Endothelial cell of hepatic sinusoid (primary cell): ENCODE measurements at regions not wholly inside any gene's neighbourhood (a gene's known extent, or its start where the extent isn't known, plus 50 kb on each side); places are given as distances from the start of the nearest gene placed in this dataset.
"Not testable (repeated sequence)": the region's sequence is repeated elsewhere in the genome, so short reads cannot be mapped to it uniquely, and the experiment has no call there.

Source experiments
- in situ Hi-C: cut with HindIII; loops from 2 replicates; pipeline ENCODE4 v1.10.0; 2017; ENCODE audit warnings: low sequenced_read_pairs

DNA sequence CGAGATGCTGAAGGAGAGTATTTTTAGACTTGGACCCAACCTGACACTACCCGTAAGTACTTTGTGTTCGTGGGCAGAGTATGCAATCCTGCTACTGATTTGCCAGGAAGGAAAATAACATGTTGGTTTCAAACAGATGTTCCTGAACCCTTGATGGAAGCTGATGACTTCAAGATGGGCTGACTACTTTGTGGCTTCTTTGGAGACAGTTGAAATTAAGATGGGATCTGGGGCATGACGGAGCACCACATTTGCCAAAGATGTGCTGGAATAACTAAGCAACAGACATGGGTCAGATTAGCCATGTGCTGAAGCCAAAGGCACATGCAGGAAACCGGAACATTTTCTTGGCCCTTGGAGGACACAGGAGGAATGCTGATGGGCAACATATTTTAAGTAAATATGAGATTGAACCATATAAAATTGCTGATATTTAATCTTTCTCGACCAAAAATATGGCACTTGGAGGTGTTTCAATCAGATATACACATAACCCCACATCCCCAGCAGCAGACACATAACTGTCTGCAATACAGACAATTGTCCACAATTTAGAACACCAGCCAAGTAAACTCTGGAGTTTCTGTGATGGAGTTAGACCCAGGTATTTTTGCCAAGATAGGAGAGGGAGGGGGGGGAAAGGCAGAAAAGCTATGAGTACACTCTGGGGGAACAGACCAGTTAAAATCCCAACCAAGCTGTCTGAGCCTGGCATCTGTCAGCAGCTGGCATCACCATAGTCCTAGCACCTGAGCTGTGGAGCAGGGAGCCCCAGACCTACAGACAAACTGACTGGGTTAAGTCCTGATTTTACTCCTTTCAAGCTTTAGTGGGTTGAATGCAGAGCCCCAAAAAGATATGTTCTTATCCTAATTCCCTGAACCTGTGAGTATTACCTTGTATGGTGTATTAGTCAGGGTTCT lies 329.4 kb upstream of the CDH5 start:
- in situ Hi-C loops = no loop called here

DNA sequence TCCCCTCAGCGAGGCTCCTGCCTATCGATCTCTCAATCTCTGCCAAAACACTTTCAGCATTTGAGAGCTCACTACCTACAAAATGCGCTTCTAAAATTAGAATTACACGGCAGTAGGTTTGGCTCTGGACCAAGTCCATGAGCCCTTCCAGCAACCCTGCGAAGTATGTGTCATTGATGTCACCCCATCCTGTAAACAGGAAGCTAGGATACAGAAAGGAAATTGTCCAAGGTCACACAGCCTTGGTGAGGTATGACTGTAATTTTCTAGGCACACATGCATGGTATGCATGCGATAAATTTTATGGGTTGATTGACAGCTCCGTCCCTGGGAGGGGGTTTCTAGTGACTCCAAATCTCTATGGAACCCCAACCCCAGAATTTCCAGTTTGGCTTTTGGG lies 330.3 kb upstream of the CDH5 start:
- in situ Hi-C loops = no loop called here

DNA sequence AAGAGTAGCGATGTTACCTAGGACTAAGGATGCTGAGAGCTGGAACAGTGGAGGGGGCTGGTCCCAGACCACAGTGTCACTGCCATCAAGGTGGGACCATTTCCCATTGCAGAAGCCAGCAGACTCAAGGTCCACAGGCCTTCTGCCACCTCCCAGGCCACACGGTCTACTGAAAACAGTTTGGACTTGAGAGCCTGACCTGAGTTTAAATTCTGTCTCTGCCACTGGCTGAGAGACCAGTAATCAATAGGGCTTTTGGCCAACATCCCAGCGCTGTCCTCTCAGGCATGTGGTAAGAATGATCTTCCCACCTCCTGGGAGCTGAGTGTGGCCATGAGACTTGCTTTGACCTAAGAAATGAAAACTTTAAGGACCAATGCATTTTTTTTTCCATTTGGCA lies 331.4 kb upstream of the CDH5 start:
- in situ Hi-C loops = no loop called here

DNA sequence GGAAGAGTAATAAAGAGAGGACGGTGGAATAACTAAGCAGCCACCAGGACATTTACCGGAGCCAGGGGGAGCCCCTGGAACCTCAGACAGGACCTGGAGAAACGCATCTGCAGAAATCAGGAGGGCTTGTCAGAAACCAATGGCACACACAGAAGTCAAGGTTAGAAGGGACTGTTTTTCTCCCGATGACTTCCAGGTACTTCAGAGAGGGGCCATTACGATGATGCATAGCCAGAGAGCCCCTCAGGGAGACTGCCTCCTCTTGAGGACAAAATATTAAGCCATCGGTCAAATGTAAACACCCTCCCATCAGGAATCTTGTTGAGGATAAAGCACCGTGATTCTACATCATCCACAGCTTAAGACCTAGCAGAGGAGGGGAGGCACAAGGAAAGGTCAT lies 333.6 kb upstream of the CDH5 start:
- in situ Hi-C loops = no loop called here

DNA sequence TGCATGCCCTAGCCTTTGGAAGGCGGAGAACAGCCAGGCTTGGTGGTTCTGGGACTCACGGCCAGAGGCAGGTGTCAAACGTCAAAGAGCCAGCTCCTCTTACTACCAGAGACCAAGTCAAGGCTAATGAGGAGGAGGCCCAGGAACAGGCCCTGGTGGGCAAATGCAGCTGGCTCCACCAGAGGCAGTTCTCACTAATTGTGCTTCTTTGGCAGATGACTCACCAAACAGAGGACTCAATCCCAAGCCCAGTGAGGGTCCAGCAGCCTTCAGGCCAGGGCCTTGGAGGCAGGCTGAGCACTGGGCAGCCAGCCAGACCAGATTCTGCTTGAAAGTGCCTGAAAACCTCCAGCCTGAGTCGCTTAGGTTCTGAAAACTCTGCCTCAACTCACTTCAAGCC lies 336.5 kb upstream of the CDH5 start:
- in situ Hi-C loops = no loop called here

DNA sequence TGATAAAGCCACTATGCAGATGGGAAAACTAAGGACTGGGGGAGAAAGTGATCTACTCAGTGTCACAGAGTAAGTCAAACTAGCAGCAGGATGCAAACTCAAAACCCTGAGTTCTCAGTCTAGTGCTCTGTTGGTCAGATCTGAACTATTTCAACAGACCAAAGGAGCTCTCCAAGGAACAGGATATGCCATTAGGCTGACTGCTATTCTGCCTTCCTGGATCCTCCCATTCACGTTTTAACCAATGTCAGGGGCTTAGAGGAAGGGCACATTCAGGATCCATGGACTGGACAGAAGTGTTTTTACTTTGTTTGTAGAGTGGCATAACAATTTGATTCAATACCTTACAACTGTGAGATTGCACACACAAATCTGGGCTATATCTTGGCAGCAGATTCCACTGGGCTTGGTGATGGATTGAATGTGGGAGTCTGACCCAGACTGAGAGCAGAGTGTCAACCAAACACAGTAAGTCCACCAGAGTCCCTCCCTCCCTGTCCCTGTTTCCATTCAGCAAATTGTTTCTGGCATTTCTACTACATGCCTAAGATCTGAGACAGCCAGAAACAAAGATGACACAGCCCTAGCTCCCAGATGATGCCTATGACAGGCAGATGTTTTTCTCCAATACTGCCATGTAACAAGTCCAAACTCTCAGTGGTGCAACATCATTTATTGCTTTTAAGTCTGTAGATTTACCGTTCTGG lies 337.8 kb upstream of the CDH5 start:
- in situ Hi-C loops = no loop called here

DNA sequence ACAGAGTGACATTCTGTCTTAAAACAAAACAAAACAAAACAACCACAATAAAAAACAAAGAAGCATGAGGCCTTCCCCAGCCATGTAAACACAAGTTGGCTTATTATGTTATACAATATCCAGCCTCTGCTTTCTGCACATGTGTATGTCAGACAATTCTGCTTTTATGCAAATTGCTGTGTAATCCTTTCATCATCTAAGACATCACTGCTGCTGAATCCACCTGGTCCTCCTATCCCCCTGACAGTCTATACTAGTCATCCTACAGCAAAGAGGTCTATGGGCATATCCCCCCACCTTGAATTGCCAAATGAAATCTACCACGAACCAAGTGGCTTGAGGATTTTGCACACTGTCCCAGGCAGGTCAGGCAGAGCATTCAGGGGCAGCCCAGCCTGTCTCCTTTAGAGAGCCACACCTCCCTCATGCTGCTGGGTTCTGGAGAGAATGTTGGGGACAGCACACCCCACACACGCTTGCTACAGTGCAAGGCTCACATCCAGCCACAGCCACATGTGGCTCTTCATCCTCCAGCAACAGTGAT lies 339.6 kb upstream of the CDH5 start:
- in situ Hi-C loops = no loop called here

DNA sequence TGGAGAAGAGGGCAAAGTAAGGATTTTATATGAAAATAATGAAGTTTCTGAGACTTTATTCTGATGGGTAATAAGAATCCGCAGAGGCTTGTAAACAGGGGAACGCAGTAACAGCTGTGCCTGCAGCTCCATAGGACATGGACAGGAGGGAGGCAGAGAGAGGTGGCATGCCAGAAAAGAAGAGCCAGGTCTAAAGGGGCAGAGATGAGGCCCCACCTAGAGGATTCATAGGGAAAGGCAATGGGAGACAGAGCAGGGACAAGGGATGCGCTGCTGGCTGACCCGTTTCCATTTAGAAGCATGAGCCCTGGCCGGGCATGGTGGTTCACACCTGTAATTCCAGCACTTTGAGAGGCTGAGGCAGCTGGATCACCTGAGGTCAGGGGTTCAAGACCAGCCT lies 340.3 kb upstream of the CDH5 start:
- in situ Hi-C loops = no loop called here

DNA sequence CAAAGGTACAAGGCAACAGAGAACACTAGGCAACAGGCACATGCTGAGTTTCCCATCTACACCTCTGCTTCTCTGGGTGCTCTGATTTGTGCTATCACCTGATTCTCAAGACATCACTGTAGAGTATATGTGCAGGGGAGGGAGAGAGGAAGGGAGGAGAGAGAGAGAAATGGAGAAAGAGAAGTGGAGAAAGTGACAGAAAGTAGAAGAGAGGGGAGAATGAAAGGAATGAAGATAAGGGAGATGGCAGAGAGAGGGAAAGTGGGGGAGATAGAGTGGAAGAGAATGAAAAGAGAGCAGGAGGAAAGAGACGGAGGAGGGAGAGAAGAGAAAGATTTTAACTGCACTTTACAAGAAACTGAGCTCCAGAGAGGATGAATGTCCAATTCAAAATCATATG lies 340.7 kb upstream of the CDH5 start:
- in situ Hi-C loops = no loop called here

DNA sequence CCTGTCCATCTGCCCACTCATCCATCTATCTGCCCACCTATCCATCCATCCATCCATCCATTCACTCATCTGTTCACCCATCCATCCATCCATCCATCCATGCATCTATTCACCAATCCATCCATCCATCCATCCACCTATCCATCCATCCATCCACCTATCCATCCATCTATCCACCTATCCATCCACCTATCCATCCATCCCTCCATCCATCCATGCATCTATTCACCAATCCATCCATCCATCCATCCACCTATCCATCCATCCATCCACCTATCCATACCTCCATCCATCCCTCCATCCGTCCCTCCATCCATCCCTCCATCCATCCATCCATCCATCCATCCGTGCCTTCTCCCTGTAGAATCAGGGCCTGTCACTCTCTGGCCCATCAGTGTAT lies 341.9 kb upstream of the CDH5 start:
- in situ Hi-C loops = not testable (repeated sequence)

DNA sequence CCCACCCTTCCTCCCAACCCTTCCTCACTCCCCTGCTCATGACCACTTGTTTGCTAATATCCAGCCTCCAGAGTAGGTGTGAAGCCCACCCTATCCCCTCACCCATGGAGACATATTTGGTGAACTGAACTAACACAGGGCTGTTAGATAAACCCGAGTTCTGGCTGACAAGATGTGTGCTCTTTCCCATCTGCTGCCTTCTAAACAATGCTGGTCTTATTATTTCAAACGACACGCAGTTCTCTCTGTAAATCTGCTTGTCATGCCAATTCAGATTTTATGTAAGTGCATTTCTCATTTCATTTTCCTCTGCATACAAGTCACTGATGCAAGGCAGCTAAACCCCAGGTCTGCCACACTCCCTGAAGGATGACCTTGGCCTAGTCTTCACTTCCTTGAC lies 343.0 kb upstream of the CDH5 start:
- in situ Hi-C loops = no loop called here

DNA sequence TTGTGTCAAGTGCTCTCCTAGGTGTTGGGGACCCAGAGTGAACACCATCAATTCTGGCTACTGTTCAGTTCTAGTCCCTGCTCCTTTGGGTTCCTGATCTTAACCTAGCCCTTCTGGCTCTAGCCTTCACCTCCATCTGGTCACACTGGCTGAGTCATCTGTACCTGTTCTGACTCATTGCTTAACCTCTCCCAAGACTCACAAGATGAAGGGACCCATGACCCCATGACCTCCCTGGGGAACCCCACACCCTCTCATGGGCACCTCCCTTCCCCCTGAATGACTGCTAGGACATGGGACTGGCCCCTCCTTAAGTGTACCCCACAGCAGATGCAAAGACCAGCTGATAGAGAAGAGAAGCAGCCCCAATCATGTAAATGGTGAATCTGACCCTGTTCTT lies 345.8 kb upstream of the CDH5 start:
- in situ Hi-C loops = no loop called here

DNA sequence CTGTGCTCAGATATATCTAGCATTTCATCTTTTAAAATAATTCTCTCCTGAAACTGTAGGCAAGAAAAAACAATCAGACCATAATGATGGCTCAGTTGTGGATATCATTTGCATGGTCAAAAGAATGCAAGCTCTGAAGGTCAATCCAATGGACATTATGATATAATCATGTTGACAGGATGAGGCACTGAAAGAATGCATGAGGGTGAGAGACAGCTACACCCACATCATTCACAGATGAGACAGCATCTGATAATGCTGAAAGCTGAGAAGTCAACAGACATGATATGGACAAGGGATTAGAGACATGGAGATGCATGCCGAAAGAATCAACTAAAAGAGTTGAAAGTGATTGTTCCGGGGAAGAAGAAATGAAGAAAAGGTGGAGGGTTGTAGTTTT lies 346.4 kb upstream of the CDH5 start:
- in situ Hi-C loops = no loop called here

DNA sequence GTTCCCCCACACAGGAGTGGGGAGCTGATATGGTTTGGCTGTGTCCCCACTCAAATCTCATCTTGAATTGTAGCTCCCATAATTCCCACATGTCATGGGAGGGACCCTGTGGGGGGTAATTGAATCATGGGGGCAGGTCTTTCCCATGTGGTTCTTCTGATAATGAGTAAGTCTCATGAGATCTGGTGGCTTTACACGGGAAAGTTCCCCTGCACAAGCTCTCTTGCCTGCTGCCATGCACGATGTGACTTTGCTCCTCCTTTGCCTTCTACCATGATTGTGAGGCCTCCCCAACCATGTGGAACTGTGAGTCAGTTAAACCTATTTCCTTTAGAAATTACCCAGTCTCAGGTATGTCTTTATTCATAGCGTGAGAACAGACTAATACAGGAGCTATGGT lies 347.0 kb upstream of the CDH5 start:
- in situ Hi-C loops = not testable (repeated sequence)

DNA sequence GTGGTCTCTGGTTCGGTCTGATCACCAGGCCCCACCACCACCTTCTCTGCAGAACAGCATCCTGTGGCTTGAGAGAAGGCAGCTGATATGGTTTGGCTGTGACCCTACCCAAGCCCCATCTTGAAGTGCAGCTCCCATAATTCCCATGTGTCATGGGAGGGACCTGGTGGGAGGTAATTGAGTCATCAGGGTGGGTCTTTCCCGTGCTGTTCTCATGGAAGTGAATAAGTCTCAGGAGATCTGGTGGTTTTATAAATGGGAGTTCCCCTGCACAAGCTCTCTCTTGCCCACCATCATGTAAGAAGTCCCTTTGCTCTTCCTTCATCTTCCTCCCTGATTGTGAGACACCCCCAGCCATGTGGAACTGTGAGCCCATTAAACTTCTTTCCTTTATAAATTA lies 352.3 kb upstream of the CDH5 start:
- in situ Hi-C loops = no loop called here

DNA sequence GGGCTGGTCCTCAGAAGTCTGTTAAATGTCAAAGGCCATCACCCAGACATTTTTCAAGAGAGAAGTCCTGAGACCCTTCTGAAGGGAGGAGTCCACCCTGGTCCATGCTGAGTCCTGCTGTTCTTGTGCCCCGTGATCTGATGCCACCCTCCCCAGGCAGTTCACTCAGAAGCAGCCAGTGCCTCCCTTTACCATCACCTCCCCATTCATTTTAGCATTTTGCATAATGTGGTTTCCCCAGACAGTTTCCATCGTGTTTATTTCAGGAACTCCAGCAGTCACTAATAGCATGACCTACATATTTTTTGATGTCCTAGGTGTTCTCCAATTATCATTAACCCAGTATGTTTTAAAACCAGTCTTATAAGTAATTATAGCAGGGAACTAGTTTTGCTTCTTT lies 353.0 kb upstream of the CDH5 start:
- in situ Hi-C loops = no loop called here

DNA sequence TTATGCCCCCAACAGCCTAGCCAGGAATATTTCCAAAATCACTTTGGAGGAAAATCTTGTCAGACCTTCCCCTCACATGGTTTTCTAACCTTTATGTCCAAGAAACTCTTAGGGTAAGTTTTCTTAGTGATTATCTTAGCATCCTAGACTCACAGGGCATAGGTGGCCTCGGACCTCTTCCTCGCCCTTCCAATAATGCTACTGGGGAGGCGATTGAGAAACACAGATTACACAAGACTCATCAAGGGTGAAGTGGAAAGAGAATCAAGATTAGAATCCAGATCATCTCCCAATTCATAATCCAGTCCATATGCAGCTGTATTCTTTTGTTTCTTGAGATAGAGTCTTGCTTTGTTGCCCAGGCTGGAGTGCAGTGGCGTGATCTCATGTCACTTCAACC lies 358.4 kb upstream of the CDH5 start:
- in situ Hi-C loops = no loop called here

DNA sequence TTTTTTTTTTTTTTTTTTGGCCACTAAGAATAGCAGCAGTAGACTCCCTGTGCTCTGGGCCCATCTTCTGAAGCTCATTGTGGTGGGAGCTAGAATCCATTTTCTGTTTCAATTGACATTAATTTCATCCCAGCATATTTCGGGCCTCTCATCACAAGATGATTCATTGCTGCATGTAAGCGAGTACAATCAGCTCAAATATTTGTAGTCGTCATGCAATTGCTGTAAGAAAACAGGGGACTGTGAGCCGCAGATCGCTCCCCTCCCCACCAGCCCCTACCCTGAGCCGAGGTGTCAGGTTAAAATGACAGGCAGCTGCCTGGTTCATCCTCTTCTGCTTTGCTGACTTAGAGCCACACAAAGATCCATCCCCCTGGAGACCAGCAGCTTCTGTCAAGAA lies 358.8 kb upstream of the CDH5 start:
- in situ Hi-C loops = no loop called here

DNA sequence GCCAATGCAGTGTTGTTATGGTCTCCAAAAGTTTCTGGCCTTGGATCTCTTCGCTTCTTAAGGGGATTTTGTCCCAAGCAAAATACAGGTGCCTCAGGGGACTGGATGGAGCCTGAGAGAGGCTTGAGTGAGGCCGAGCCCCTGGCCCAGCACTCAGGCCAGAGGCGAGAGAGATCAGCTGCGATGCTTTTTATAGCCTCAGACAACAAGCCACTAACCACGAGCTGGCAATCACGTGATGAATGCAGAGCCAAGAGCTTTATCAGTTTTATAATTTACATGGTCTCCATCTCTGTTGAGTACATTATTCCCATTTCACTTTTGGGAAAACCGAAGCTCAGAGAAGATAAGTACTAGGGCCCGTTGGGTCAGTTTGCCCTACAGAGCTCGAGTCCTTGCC lies 360.0 kb upstream of the CDH5 start:
- in situ Hi-C loops = no loop called here

DNA sequence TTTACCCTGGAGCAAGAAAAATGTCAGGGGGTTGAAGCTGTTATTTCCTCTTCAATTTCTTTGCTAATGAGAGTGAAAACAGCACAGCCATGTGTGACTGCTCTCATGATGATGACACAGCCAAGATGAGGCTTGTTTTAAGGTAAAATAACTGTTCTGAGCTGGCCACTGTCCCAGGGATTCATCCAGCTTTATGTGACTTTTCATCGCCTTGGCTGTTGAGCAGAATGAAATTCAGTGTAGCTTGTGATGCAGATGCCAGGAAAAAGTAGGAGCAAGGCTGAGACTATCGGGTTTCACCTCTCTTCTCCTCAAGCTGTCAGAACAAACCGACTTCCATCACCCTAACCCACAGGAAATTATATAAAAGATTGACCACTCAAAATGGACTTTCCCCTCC lies 361.8 kb upstream of the CDH5 start:
- in situ Hi-C loops = no loop called here

DNA sequence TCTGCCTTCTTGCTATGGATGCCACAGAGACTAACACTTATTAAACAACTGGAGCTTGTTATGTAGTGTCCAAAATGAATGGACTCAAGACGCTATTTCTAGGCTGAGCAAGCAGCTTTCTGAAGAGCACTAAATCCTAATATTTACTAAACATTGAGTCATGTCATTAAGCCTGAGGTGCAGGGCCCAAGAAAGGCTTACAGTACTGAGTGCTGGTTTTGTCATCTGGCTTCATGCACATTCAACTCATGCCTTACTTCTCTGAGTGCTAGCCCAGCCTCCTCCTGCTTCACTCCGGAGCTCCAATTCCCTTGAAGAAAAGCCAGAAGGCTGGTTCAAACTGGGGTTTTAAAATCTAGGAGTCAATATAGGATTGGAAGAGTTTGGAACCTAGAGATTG lies 363.3 kb upstream of the CDH5 start:
- in situ Hi-C loops = no loop called here

DNA sequence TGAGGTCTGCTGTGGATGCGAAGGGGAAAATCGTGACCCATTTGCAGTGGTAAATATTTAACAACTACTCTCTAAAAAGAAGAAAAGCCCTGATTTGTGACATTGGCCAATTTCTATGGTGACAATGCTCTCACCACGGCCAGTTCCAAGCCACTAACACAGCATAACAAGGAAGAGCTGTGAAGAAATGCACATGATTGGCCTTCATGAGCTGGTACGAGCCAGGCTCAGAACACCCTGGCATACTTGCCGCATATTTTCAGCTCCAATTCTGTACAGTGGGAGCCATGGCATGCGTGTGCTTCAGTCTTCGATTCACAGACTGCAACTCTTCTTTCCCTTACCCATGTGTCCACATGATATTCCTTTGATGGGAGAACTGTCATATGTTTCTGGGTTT lies 363.9 kb upstream of the CDH5 start:
- in situ Hi-C loops = no loop called here
